SU-DHL-6 (cell line): ENCODE measurements at regions not wholly inside any gene's neighbourhood (a gene's known extent, or its start where the extent isn't known, plus 50 kb on each side); places are given as distances from the start of the nearest gene placed in this dataset.

Experiments used
- EZH2phosphoT487 ChIP-seq: fragments of 200-600 bp; sonication (generic), shearing (Covaris generic); conservative IDR thresholded peaks from 2 replicates; pipeline ENCODE4 v1.6.1; 2018; ENCODE audit warnings: mild to moderate bottlenecking, antibody characterized with exemption, low read length, moderate library complexity, mixed read lengths
- TF ChIP-seq, protein P1 (sequence below): fragments of 200-600 bp; sonication (generic); IDR thresholded peaks from one replicate; pipeline ENCODE4 v1.5.1; 2017; ENCODE audit warnings: antibody characterized with exemption, mild to moderate bottlenecking, low read length, moderate library complexity; ENCODE audit not compliant: insufficient read depth, poor library complexity, severe bottlenecking

DNA sequence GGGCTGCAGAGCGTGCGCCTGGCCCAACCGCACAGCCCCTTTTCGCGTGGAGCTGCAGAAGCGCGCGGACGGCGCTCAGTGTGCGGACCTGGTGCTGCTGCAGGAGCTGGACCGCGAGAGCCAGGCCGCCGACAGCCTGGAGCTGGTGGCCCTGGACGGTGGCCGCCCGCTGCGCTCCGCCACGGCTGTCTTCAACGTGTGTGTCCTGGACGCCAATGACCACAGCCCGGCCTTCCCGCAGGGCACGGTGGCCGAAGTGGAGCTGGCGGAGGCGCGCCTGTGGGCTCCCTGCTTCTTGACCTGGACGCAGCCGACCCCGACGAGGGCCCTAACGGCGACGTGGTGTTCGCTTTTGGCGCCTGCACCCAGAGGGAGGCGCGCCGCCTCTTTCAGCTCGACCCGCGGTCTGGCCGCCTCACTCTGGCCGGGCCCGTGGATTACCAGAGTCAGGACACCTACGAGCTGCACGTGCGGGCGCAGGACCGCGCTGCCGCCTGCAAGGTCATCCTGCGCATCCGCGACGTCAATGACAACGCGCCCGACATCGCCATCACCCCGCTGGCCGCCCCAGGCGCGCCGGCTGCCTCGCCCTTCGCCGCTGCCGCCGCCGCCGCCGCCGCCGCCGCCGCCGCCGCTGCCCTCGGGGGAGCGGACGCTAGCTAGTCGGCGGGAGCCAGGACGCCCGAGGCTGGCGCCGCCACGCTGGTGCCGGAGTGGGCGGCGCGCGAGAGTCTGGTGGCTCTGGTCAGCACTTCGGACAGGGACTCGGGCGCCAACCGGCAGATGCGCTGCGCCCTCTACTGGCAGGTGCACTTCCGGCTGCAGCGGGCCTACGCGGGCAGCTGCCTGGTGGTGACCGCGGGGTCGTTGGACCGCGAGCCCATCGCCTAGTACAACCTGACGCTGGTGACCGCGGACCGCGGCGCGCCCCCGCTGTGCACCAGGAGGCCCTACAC lies 172.2 kb downstream of the OLFM4 start:
- TF ChIP-seq, protein P1, sequence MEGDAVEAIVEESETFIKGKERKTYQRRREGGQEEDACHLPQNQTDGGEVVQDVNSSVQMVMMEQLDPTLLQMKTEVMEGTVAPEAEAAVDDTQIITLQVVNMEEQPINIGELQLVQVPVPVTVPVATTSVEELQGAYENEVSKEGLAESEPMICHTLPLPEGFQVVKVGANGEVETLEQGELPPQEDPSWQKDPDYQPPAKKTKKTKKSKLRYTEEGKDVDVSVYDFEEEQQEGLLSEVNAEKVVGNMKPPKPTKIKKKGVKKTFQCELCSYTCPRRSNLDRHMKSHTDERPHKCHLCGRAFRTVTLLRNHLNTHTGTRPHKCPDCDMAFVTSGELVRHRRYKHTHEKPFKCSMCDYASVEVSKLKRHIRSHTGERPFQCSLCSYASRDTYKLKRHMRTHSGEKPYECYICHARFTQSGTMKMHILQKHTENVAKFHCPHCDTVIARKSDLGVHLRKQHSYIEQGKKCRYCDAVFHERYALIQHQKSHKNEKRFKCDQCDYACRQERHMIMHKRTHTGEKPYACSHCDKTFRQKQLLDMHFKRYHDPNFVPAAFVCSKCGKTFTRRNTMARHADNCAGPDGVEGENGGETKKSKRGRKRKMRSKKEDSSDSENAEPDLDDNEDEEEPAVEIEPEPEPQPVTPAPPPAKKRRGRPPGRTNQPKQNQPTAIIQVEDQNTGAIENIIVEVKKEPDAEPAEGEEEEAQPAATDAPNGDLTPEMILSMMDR: no peak
- TF ChIP-seq EZH2phosphoT487: no peak
